Thyroid gland (tissue), 4 donors: ENCODE measurements at regions not wholly inside any gene's neighbourhood (a gene's known extent, or its start where the extent isn't known, plus 50 kb on each side); places are given as distances from the start of the nearest gene placed in this dataset.

Experiments
- POLR2A ChIP-seq, 2 donors: fragments of 450-650 bp; IDR thresholded peaks; one replicate each; pipeline ENCODE4 v1.6.1; 2017; ENCODE audit warnings: antibody characterized with exemption in 2 of 2, mild to moderate bottlenecking in 2 of 2, moderate library complexity in 1 of 2
- TF ChIP-seq, protein P1 (sequence below), 6 experiments: fragments of 200-600 bp in 3 of 6; fragments of 450-650 bp in 3 of 6; sonication (generic) in 3 of 6; IDR thresholded peaks; one replicate each; pipeline ENCODE4 v1.5.1; 2016 to 2019; ENCODE audit warnings: antibody characterized with exemption in 6 of 6, mild to moderate bottlenecking in 2 of 6, inconsistent platforms in 1 of 6, moderate library complexity in 1 of 6

DNA sequence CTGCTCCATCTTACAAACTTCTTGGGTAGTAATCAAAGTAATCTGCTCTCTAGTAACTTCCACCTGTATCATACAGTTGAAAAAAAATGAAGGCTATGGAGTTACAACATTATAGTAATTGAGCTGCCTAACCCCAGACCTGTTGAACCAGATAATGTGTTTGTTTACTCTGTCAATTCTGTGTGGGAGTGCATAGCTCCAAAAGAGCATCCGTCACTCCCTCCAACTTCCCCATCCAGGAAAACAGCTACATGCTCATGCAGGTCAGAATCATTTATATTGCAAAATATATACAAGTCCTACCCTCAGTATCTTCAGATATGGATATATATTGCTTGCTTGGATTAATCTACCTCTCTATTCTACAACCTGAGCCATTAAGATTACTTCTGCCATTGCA lies 244.0 kb upstream of the ANO5 start:
- TF ChIP-seq, protein P1, sequence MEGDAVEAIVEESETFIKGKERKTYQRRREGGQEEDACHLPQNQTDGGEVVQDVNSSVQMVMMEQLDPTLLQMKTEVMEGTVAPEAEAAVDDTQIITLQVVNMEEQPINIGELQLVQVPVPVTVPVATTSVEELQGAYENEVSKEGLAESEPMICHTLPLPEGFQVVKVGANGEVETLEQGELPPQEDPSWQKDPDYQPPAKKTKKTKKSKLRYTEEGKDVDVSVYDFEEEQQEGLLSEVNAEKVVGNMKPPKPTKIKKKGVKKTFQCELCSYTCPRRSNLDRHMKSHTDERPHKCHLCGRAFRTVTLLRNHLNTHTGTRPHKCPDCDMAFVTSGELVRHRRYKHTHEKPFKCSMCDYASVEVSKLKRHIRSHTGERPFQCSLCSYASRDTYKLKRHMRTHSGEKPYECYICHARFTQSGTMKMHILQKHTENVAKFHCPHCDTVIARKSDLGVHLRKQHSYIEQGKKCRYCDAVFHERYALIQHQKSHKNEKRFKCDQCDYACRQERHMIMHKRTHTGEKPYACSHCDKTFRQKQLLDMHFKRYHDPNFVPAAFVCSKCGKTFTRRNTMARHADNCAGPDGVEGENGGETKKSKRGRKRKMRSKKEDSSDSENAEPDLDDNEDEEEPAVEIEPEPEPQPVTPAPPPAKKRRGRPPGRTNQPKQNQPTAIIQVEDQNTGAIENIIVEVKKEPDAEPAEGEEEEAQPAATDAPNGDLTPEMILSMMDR (IDR thresholded peaks at IDR 0.05), result no peak
- TF ChIP-seq POLR2A (IDR thresholded peaks at IDR 0.05), result no peak
